PC-3 (cell line): ENCODE measurements at regions not wholly inside any gene's neighbourhood (a gene's known extent, or its start where the extent isn't known, plus 50 kb on each side); places are given as distances from the start of the nearest gene placed in this dataset.

Experiments used
- ATAC-seq: fragments of 200-7000 bp; cut with Tn5 transposase; 2 replicates; pipeline ENCODE4 v1.9.1; 2020; ENCODE audit warnings: mild to moderate bottlenecking, moderate library complexity
- BruUV-seq: library from RNA; stranded (reverse); fragments of 400-500 nt; replicated peaks from 2 replicates; lab custom pipeline; 2021; lab: Mats Ljungman, UMichigan
- CTCF ChIA-PET: fragments of 300-600 bp; sonication (Branson Sonifier 250); formaldehyde crosslinking; loops from one replicate; lab custom pipeline; 2022; ENCODE audit warnings: antibody characterized with exemption; lab: Charles Lee
- POLR2A ChIA-PET: fragments of 300-600 bp; sonication (Branson Sonifier 250); formaldehyde crosslinking; loops from one replicate; lab custom pipeline; 2022; ENCODE audit warnings: antibody characterized with exemption; ENCODE audit not compliant: unreplicated experiment; lab: Charles Lee
- DNase-seq: peaks from one replicate; pipeline ENCODE4 v3.0.0-alpha.2; 2015
- H2AFZ ChIP-seq: fragments of 300-600 bp; sonication (generic); 2 replicates; pipeline ENCODE4 v1.6.0; 2016; ENCODE audit warnings: antibody characterized with exemption, low read length
- H3F3A ChIP-seq: fragments of 300-600 bp; sonication (generic); one replicate; pipeline ENCODE4 v1.6.0; 2017; ENCODE audit warnings: antibody characterized with exemption, low read length, control low read depth, mild to moderate bottlenecking; ENCODE audit not compliant: unreplicated experiment
- H3K27ac ChIP-seq: fragments of 300-600 bp; sonication (generic); 2 replicates; pipeline ENCODE4 v1.5.1; 2016; ENCODE audit warnings: mild to moderate bottlenecking, low read length
- H3K27me3 ChIP-seq: fragments of 300-600 bp; sonication (generic); 2 replicates; pipeline ENCODE4 v1.6.1; 2016; ENCODE audit warnings: low read length, mixed read lengths
- H3K36me3 ChIP-seq: fragments of 300-600 bp; sonication (generic); 2 replicates; pipeline ENCODE4 v1.6.1; 2016; ENCODE audit warnings: low read depth, mixed run types, low read length, mixed read lengths
- H3K4me1 ChIP-seq: fragments of 300-600 bp; sonication (generic); 2 replicates; pipeline ENCODE4 v1.5.1; 2016; ENCODE audit warnings: low read length; ENCODE audit not compliant: insufficient read depth
- H3K4me2 ChIP-seq: fragments of 300-600 bp; sonication (generic); 2 replicates; pipeline ENCODE4 v1.6.0; 2016; ENCODE audit warnings: low read length
- H3K4me3 ChIP-seq: fragments of 300-600 bp; sonication (generic); 2 replicates; pipeline ENCODE4 v1.5.1; 2016; ENCODE audit warnings: mild to moderate bottlenecking, low read length, mixed read lengths
- H3K79me2 ChIP-seq: fragments of 300-600 bp; sonication (generic); 2 replicates; pipeline ENCODE4 v1.6.1; 2017; ENCODE audit warnings: low read length, mixed read lengths
- H3K9ac ChIP-seq: fragments of 300-600 bp; sonication (generic); 2 replicates; pipeline ENCODE4 v1.6.0; 2016; ENCODE audit warnings: mild to moderate bottlenecking, low read length
- H3K9me2 ChIP-seq: fragments of 300-600 bp; sonication (generic); replicated peaks from 2 replicates; pipeline ENCODE4 v1.6.1; 2016; ENCODE audit warnings: mixed run types, low read length, mixed read lengths
- H3K9me3 ChIP-seq: fragments of 300-600 bp; sonication (generic); 2 replicates; pipeline ENCODE4 v1.6.1; 2016; ENCODE audit warnings: low read length, mixed read lengths
- H4K20me1 ChIP-seq: fragments of 300-600 bp; sonication (generic); 2 replicates; pipeline ENCODE4 v1.6.1; 2016; ENCODE audit warnings: low read length, mixed read lengths
- CTCF ChIP-seq: fragments of 300-600 bp; sonication (generic); conservative IDR thresholded peaks from 2 replicates; pipeline ENCODE4 v1.5.1; 2017; ENCODE audit warnings: antibody characterized with exemption, low read depth, mild to moderate bottlenecking, low read length
- EZH2 ChIP-seq: fragments of 300-600 bp; sonication (generic); IDR thresholded peaks from one replicate; pipeline ENCODE4 v1.6.1; 2017; ENCODE audit warnings: antibody characterized with exemption, mild to moderate bottlenecking, low read length; ENCODE audit not compliant: unreplicated experiment
- EZH2phosphoT487 ChIP-seq: fragments of 300-600 bp; sonication (generic); IDR thresholded peaks from 2 replicates; pipeline ENCODE4 v1.6.1; 2018; ENCODE audit warnings: mild to moderate bottlenecking, antibody characterized with exemption, low read length, borderline replicate concordance
- intact Hi-C: fragments of 100-400 bp; cut with micrococcal nuclease; formaldehyde crosslinking; loops from 2 replicates; pipeline ENCODE4 v1.9.0; 2023

- no TSS peak for BruUV-seq
- DNase-seq (peak; percentile 39), ATAC-seq (no peak)
- Histone ChIP-seq H3K4me2 (peak overlapping the region; percentile 11; the same call in 1 of the 2 replicates), H3K9ac (no peak overlapping the region), H3K27ac (peak overlapping the region; percentile 40; the same call in 1 of the 2 replicates), H3K9me3 (no peaks in the 10 kb centered on the region), H3K4me3 (no peak overlapping the region), H3F3A (no peaks in the 10 kb centered on the region), H3K79me2 (no peaks in the 10 kb centered on the region), H3K27me3 (no peaks in the 10 kb centered on the region), H4K20me1 (no peaks in the 10 kb centered on the region), H3K4me1 (peaks cover 14% of the 10 kb centered on the region), H3K9me2 (no peaks in the 10 kb centered on the region; the same call in 1 of the 2 replicates), H3K36me3 (no peaks in the 10 kb centered on the region), H2AFZ (no peak overlapping the region)
- intact Hi-C loops = no loop called here
- POLR2A ChIA-PET = no interaction called here
- TF ChIP-seq EZH2phosphoT487 (no peak), CTCF (no peak), EZH2 (no peak)
- CTCF ChIA-PET = no interaction called here
Measured at GRCh38 chr4:124974152-124974551, 261.6 kb upstream of the ANKRD50 start.

- Histone ChIP-seq H3K4me1 (peaks cover 14% of the 10 kb centered on the region), H3K36me3 (no peaks in the 10 kb centered on the region), H3K9ac (no peak overlapping the region), H2AFZ (no peak overlapping the region), H3K9me3 (no peaks in the 10 kb centered on the region), H3K27ac (peak overlapping the region; percentile 40), H3K27me3 (no peaks in the 10 kb centered on the region), H3K9me2 (no peaks in the 10 kb centered on the region; the same call in 1 of the 2 replicates), H3K4me2 (peak overlapping the region; percentile 11; the same call in 1 of the 2 replicates), H4K20me1 (no peaks in the 10 kb centered on the region), H3K79me2 (no peaks in the 10 kb centered on the region), H3K4me3 (no peak overlapping the region), H3F3A (no peaks in the 10 kb centered on the region)
- CTCF ChIA-PET = no interaction called here
- no peak for DNase-seq
- POLR2A ChIA-PET = no interaction called here
- no TSS peak for BruUV-seq
- TF ChIP-seq EZH2 (no peak), EZH2phosphoT487 (no peak), CTCF (no peak)
- intact Hi-C loops = no loop called here
- no peak for ATAC-seq
Measured at GRCh38 chr4:124973716-124974115, 261.2 kb upstream of the ANKRD50 start.

- H4K20me1 ChIP-seq = no peaks in the 10 kb centered on the region
- H3K36me3 ChIP-seq = no peaks in the 10 kb centered on the region
- CTCF ChIA-PET = no interaction called here
- H3K4me2 ChIP-seq = no peak overlapping the region
- no peaks in the 10 kb centered on the region for H3K79me2 ChIP-seq
- H3K4me3 ChIP-seq = no peak overlapping the region
- no peaks in the 10 kb centered on the region for H3K27me3 ChIP-seq
- intact Hi-C loops = no loop called here
- H3K4me1 ChIP-seq = peaks cover 14% of the 10 kb centered on the region
- TF ChIP-seq CTCF = no peak
- TF ChIP-seq EZH2 = no peak
- TF ChIP-seq EZH2phosphoT487 = no peak
- ATAC-seq (peak; percentile 13; the same call in 1 of the 2 replicates), DNase-seq (peak; percentile 17)
- no peaks in the 10 kb centered on the region for H3K9me2 ChIP-seq
- H3K27ac ChIP-seq = no peak overlapping the region
- POLR2A ChIA-PET = no interaction called here
- no peaks in the 10 kb centered on the region for H3F3A ChIP-seq
- BruUV-seq = no TSS peak
- no peaks in the 10 kb centered on the region for H3K9me3 ChIP-seq
- H3K9ac ChIP-seq = no peak overlapping the region
- H2AFZ ChIP-seq = no peak overlapping the region
Measured at GRCh38 chr4:124970011-124970410, 257.5 kb upstream of the ANKRD50 start.
